Ecto neural progenitor cell (in vitro differentiated cells): ENCODE measurements at regions not wholly inside any gene's neighbourhood (a gene's known extent, or its start where the extent isn't known, plus 50 kb on each side); places are given as distances from the start of the nearest gene placed in this dataset.

ENCODE experiments used
- DNase-seq: peaks from one replicate; pipeline ENCODE4 v3.0.0-alpha.2; 2018; ENCODE audit warnings: low spot score

DNA sequence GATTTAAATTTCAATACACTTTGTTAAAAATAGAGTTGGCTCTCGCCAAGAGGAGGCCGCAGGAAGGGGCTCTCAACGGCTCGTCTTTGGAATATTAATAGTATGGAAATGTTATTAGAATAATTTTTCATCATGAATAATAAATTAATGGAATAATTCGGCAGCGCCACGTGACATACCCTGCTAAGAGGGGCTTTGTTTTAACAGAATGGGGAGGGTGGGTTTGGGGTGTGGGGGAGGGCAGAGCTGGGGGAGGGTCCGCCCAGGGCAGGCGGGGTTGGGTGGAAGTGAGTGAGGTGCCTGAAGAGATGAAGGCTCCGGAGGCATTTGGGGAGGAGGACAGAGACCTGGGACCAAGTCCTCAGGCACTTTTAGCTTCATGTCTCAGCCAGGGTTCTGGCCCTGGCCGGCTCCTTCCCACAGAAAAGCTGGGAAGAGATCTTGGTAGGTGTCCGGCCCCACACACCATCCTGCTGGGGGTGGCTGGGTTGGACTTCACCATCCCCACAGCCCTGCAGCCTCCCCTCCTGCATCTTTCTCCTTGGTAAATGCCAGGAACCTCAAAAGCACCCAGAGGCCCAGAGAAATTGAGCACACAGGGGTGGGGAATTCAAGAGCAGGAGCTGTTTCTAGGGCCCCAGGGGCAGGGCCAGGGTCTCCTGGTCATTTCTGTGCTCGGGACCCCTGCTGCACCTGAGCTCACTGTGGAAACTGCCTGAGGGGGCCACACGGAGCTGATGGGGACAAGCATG lies 93.6 kb upstream of the BHLHE23 start:
- DNase-seq, result peak; percentile 39

DNA sequence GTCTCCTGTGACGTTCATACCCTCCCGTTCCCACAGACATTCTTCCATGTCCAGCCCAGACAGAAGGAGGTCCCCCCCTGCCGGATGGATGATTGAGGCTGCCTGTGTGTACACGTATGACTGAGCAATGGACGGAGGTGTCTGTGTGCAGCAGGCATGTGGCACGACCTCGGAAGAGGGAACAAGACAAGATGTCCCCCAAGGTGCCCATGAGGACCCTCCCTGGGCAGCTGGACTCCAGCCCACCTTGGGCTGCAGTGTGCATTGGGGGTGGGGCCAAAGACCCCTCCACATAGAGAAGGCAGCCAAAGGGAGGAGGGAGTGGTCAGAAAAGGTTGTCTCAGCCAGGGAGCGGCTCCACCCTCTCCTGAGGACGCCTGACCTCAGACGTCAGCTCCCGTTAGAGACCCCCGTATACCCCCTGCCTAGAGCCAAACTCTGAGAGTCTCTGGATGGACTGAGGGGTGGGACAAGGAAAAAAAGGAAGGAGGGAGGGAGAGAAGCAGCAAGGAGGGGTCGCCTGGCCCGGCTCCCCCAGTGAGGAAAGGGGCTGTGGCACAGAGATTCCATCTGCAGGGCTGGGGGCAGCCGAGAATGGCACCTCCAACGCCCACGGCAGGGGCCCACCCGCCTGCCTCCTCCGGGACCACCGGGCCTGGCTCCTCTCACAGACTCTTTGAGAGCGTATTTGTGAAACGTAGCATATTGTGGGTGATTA lies 92.9 kb upstream of the BHLHE23 start:
- DNase-seq, result peak; percentile 36

GRCh38 chr20:63098195-63098810 lies 91.5 kb upstream of the BHLHE23 start:
- no peak for DNase-seq

DNA sequence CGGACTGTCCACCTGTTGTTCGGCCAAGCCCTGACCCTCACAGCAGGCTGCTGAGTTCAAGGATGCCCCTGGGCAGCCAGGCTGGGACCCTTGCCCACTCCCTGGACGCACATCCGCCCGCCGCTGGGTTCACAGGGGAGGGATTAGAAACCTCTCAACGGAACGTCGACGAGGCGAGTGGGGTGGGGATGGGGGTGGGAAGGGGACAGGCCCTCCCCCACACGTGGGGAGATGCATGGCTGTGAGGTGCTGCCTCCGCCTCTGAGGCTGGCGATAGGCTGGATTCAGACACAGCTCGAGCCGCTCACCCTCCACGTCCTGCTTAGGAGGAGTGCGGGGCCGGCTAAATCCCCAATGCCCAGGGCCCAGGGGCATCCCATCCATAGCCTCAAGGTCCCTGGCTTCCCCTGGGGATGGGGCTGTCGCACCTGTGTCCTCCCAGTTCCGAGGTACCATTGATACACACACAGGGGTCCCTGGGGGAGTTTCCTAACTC lies 90.6 kb upstream of the BHLHE23 start:
- DNase-seq, result peak; percentile 29

DNA sequence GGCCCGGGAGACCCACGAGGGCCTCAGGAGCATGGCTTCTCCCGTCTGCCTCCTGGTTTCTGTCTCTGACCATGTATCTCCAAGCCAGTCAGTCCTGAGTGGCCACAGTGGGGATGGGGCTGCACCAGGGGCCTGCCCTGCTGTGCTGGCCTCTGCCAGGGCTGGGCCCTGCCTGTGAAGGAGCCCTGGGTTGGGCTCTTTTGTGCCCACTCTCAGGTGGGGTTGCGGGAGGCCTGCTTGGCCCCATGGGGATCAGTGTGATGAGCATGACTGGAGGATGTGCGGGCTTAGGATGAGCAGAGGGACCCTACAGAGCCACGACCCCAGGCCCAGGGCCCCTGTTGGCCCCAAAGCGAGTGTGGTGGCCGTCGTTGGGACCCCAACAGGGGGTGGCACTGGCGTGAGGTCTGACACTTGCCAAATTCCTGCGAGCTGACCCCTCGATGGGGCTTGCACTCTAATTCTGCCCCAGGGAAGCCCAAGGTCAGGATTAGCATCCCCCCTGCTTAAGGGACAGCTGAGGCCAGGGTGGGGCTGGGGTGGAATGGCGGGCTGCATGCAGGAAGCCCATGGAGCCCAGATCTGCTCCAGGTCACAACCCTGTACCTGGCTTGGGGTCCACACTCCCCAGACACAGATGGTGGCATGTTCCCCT lies 90.0 kb upstream of the BHLHE23 start:
- peak; percentile 33 for DNase-seq

DNA sequence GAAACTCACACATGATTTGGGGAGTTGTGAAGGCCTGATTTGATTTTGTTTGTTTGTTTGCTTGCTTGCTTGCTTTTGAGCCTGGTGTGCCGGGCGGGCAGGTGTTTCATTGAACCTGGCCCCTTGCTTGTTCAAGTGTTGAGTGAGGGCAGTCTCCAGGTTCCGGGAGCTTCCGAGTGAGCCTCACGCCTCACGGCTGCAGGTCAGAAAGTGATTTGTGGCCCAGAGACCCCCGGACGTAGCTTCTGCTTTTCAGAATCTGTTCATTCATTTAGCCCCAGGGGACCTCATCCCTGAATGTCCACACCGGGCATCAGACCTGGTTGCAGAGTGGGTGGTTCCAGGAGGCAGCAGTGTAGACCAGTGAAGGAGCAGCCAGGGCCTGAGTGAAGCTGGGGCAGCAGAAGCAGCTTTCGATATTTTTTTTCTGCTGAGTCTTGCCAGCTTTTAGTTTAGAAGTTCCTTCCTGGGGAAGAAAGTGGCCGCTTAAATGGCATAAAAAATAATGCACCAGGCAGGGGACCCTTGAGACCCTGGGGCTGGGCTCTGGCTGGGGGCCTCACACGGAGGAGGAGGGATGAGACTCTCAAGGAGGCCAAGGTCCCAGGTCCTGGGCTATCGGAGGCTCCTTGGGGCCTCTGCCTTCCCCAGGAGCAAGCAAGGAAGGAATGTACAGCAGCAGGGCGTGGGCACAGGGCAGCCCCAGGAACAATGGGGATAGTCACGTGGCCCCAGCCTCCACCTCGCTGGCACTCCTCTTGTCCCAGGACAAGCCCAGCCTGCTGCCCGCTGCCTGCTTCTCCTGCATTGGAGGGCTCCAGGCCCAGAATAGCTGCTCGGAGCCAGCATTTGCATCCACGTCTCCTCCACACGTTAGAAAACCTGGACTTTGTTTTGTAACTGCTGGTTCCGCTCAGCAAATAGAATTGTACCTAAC lies 89.2 kb upstream of the BHLHE23 start:
- DNase-seq, result peak; percentile 33

GRCh38 chr20:63094767-63095499 lies 88.2 kb upstream of the BHLHE23 start:
- peak; percentile 32 for DNase-seq

DNA sequence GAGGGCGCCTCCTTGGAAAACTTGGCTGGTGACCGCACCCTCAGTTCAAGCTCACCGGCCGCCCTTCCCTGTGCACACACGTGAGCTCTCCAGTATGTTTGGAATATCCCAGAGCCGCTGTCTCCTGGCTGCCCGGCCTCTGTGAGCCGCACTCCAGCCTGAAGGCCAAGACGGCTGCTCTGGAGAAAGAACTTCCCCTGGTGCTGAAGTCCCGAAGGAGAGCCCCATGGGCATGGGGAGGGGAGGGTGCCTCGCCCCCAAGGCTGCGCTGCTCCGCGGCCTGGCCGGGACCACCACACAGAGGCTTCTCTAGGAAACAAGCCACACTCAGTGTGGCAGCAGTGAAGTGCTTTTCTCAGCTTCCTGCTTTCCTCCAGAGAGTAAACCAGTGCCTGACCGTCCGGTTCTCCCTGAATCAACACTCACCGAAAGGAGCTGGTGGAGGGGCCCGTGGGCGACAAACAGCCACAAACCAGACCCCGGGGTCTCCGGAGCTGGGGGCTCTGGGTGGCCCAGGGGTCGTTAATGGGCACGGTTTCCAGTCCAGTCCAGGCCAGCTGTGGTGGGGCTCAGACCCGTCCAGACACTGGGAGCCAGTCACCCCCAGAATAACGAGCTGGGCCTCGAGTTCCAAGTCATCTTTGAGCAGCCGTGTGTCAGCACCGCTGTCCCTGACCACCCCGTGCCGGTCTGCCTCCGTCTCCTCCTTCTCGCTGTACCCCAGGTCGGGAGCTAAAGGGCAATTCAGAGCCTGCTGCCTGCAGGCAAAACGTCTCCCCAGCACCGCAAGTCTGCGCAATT lies 87.4 kb upstream of the BHLHE23 start:
- DNase-seq, result peak; percentile 45

- peak; percentile 29 for DNase-seq
These were observed 86.0 kb upstream of the BHLHE23 start for GRCh38 chr20:63092660-63093215.

DNA sequence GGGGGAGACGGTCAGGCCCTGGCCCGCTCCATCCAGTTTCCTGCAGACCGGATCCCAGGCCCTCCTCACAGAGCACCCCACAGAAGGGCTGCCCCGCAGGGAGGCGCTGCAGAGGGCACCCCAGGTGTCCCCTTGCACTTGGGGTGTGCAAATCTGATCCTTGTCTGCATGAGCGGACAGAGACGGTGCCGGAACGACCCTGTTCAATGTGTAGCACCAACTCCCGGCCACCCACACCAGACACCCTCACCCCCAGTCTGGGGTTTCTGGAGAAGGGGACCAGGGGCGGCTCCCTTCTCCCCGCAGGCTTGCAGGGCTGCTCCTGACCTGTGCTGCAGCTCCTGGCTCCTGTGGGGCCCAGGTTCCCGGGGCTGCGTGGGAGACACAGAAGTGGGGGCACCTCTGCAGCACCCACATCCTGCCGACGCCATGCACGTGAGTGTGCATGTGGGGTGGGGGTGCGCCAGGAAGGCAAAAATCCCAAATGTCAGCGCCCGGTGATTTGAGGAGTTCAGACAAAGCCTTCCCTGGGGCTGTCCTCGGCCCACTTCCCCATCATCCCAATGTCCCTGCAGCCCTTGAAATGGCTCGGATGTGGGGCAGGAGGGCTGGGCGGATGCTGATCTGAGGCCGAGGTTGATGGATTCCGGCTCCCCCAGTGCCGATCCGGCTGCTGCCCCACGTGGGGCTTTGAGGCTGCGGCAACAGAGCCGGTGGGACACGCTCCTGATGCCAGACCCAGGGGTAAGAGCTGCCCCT lies 85.3 kb upstream of the BHLHE23 start:
- peak; percentile 39 for DNase-seq

DNA sequence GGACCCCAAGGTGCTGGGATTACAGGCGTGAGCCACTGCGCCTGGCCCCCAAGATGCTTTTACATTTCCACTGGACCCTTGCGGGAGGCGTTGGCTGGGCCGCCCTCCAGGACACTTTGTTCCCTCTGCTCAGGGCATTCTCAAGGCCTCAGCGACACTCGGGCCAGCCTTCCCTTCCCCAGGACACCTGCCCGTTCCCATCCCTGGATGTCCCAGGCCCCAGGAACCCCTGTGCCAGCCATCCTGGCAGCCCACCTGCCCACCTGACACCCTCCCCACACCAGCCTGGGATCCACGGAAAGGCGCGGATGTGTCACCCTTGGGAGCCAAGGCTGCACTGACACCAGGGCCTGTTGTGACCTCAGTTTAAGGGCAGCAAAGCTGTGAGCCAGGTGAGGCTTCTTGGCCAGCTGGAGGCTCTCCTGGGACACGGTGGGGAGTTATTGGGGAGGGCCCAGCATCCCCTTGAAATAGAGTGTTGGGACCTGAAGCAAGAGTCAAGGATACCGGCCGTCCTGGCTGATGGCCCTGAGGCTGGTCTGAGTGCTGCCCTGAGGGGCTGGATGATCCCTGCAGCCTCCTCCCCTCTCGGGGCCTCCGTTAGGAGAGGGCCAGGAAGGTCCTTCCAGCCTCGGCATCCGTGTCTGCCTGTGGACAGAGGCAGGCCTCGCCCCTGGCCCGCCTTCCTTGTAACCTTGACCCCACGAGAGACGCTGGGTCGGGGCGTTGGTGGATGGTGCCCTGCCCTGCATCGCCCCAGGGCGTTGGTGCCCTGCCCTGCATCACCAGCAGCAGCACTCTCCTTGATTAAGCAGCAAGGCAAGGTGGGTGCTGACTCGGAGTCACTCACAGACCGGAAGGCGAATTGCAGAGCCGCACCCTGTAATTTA lies 84.2 kb upstream of the BHLHE23 start:
- peak; percentile 43 for DNase-seq

- peak; percentile 17 for DNase-seq
These were observed 83.3 kb upstream of the BHLHE23 start for GRCh38 chr20:63090052-63090451.

DNA sequence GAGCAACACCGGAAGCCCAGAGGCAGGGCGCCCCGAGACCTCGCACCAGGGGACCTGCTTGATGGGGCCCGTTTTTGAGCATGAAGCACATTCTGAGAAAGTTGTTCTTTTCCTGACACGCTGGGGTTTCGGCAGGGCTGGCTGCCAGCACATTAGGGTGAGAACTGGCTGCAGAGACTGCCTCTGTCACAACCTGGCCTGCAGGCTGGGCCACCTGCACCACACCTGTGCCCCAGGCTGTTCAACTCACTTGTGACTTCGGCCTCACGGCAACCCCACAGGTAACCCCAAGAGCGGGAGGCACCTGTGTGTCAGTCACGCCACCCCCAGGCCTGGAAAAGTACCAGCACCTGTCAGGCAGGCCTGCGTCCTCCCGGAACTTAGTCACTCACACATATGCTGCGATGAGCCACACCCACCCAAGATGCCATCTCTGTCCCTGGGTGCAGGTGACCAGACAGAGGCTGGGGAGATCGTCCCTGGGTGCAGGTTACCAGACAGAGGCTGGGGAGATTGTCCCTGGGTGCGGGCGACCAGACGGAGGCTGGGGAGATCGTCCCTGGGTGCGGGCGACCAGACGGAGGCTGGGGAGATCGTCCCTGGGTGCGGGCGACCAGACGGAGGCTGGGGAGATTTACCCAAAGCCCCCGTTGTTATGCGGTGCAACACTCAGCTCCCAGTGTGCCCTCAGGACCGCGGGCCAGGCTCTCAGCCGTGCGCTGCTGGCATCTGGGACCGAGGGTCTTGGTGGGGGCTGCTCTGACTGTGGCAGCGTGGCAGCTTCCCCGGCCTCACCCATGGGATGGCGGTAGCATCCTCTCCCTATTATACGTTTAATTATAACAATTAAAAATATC lies 82.5 kb upstream of the BHLHE23 start:
- peak; percentile 41 for DNase-seq

- peak; percentile 40 for DNase-seq
These were observed 81.3 kb upstream of the BHLHE23 start for GRCh38 chr20:63087872-63088680.

DNA sequence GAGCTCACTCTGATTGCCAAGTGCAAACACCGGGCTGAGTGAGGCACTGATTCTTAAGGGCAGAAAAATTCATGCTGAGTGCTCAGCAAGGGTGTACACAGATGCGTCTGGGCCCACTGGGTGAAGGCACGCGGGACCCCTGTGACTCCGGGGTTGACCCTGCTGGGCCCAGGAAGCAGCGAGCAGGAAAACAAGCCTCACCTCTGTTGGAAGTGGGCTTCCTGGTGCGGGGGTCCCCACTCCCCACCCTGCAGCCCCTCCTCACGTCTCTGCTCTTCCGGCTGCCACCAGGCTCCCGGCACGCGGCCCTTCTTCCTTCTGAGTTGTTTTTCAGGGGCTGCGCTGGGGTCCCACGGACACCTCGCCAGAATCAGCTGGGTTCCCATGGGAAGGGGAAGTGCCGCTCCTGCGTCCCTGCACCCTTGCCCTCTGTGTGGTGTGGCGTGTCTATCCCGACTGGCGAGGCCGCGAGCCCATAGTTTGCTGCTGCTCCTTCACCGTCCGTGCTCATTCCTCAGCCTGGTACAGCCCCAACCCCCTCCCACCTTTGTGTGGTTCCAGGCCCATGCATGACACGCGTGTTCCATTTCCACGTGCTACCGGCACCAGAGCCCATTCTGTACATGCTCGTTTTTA lies 80.6 kb upstream of the BHLHE23 start:
- DNase-seq, result no peak
